Hepatocyte (in vitro differentiated cells): ENCODE measurements at regions not wholly inside any gene's neighbourhood (a gene's known extent, or its start where the extent isn't known, plus 50 kb on each side); places are given as distances from the start of the nearest gene placed in this dataset.

ENCODE experiments used
- CTCF ChIP-seq: fragments of 200-600 bp; sonication (generic); IDR thresholded peaks from 2 replicates; pipeline ENCODE4 v1.5.1; 2016; ENCODE audit warnings: antibody characterized with exemption, mild to moderate bottlenecking; ENCODE audit not compliant: poor library complexity
- EZH2 ChIP-seq: fragments of 200-600 bp; sonication (generic); IDR thresholded peaks from 2 replicates; pipeline ENCODE4 v1.6.1; 2016; ENCODE audit warnings: antibody characterized with exemption, mild to moderate bottlenecking, borderline replicate concordance
- EZH2phosphoT487 ChIP-seq: fragments of 200-600 bp; sonication (generic); IDR thresholded peaks from one replicate; pipeline ENCODE4 v1.6.1; 2018; ENCODE audit warnings: antibody characterized with exemption, mild to moderate bottlenecking, low read depth, moderate library complexity; ENCODE audit not compliant: unreplicated experiment, severe bottlenecking

DNA sequence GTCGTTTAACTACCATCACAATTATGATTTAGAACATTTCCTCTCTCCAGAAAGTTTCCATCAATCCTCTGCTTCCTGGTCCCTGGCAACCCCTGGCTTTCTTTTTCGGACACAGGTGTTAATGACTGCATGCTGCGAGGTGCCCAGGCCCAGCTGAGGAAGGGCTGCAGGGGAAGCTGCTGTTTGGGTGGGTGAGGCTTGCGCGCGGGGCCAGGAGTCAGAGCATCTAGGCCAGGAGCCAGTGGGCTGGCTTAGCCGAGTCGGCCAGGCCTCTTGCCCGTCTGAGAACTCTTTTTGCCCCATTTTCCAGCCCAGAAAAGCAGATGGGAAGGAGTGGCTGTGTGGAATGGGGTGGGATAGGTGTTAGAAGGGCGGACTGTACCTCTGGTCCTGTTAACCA lies 51.5 kb downstream of the NAV1 start:
- no peak for TF ChIP-seq CTCF
- no peak for TF ChIP-seq EZH2phosphoT487
- TF ChIP-seq EZH2, result no peak
